ENCODE measurements at regions not wholly inside any gene's neighbourhood (a gene's known extent, or its start where the extent isn't known, plus 50 kb on each side); places are given as distances from the start of the nearest gene placed in this dataset.

GRCh38 chr6:81605526-81605925 is 147.0 kb downstream of the TENT5A start:
- TF ChIP-seq CTCF (conservative IDR thresholded peaks at IDR 0.05; ENCODE audit: low read length) (no peak), EZH2phosphoT487 (IDR thresholded peaks at IDR 0.05; ENCODE audit: borderline replicate concordance, low read depth, low read length) (no peak)
